ENCODE measurements at regions not wholly inside any gene's neighbourhood (a gene's known extent, or its start where the extent isn't known, plus 50 kb on each side); places are given as distances from the start of the nearest gene placed in this dataset.

GRCh38 chr9:101881508-101881907 lies 143.1 kb upstream of the GRIN3A start:
- Histone ChIP-seq H3K9me3 (ENCODE audit: insufficient read depth, low read depth, low read length) (no peaks in the 10 kb centered on the region), H3K36me3 (ENCODE audit: insufficient read depth, low read length) (no peaks in the 10 kb centered on the region), H3K79me2 (ENCODE audit: insufficient read depth, low read length) (no peaks in the 10 kb centered on the region), H4K20me1 (ENCODE audit: insufficient read depth, low read length, poor library complexity, severe bottlenecking) (no peaks in the 10 kb centered on the region), H3K4me1 (ENCODE audit: insufficient read depth, low read length, poor library complexity, severe bottlenecking) (peaks cover 6% of the 10 kb centered on the region), H3K9me2 (replicated peaks; ENCODE audit: low read depth, low read length) (no peaks in the 10 kb centered on the region), H3K9ac (ENCODE audit: low read depth, low read length, poor library complexity, severe bottlenecking) (no peak overlapping the region), H3K27me3 (ENCODE audit: insufficient read depth, low read length, poor library complexity, severe bottlenecking) (no peaks in the 10 kb centered on the region), H2AFZ (ENCODE audit: low read length) (no peak overlapping the region), H3K4me3 (ENCODE audit: low read length, poor library complexity, severe bottlenecking) (no peak overlapping the region), H3K4me2 (ENCODE audit: low read depth, low read length, poor library complexity, severe bottlenecking) (no peak overlapping the region), H3F3A (ENCODE audit: low read depth) (no peaks in the 10 kb centered on the region)
- TF ChIP-seq CTCF (conservative IDR thresholded peaks at IDR 0.05; ENCODE audit: low read length) (no peak), EZH2phosphoT487 (IDR thresholded peaks at IDR 0.05; ENCODE audit: borderline replicate concordance) (no peak)

- peaks cover 6% of the 10 kb centered on the region for H3K4me1 ChIP-seq (ENCODE audit: insufficient read depth, low read length, poor library complexity, severe bottlenecking)
- no peaks in the 10 kb centered on the region for H3K27me3 ChIP-seq (ENCODE audit: insufficient read depth, low read length, poor library complexity, severe bottlenecking)
- H3K4me3 ChIP-seq (ENCODE audit: low read length, poor library complexity, severe bottlenecking) = no peak overlapping the region
- H3K4me2 ChIP-seq (ENCODE audit: low read depth, low read length, poor library complexity, severe bottlenecking) = no peak overlapping the region
- no peaks in the 10 kb centered on the region for H3K79me2 ChIP-seq (ENCODE audit: insufficient read depth, low read length)
- no peaks in the 10 kb centered on the region for H3F3A ChIP-seq (ENCODE audit: low read depth)
- H4K20me1 ChIP-seq (ENCODE audit: insufficient read depth, low read length, poor library complexity, severe bottlenecking) = no peaks in the 10 kb centered on the region
- H3K9ac ChIP-seq (ENCODE audit: low read depth, low read length, poor library complexity, severe bottlenecking) = no peak overlapping the region
- H3K9me2 ChIP-seq (replicated peaks; ENCODE audit: low read depth, low read length) = no peaks in the 10 kb centered on the region
- TF ChIP-seq CTCF (conservative IDR thresholded peaks at IDR 0.05; ENCODE audit: low read length) (no peak), EZH2phosphoT487 (IDR thresholded peaks at IDR 0.05; ENCODE audit: borderline replicate concordance) (no peak)
- no peaks in the 10 kb centered on the region for H3K9me3 ChIP-seq (ENCODE audit: insufficient read depth, low read depth, low read length)
- no peak overlapping the region for H2AFZ ChIP-seq (ENCODE audit: low read length)
- H3K36me3 ChIP-seq (ENCODE audit: insufficient read depth, low read length) = no peaks in the 10 kb centered on the region
Observed at GRCh38 chr9:101880846-101881245, 142.4 kb upstream of the GRIN3A start.

GRCh38 chr9:101878734-101879133 lies 140.3 kb upstream of the GRIN3A start:
- Histone ChIP-seq H3K4me1 (ENCODE audit: insufficient read depth, low read length, poor library complexity, severe bottlenecking) (no peaks in the 10 kb centered on the region), H3F3A (ENCODE audit: low read depth) (no peaks in the 10 kb centered on the region), H3K9me3 (ENCODE audit: insufficient read depth, low read depth, low read length) (no peaks in the 10 kb centered on the region), H3K9ac (ENCODE audit: low read depth, low read length, poor library complexity, severe bottlenecking) (no peak overlapping the region), H3K4me3 (ENCODE audit: low read length, poor library complexity, severe bottlenecking) (no peak overlapping the region), H4K20me1 (ENCODE audit: insufficient read depth, low read length, poor library complexity, severe bottlenecking) (no peaks in the 10 kb centered on the region), H3K36me3 (ENCODE audit: insufficient read depth, low read length) (no peaks in the 10 kb centered on the region), H2AFZ (ENCODE audit: low read length) (no peak overlapping the region), H3K79me2 (ENCODE audit: insufficient read depth, low read length) (no peaks in the 10 kb centered on the region), H3K4me2 (ENCODE audit: low read depth, low read length, poor library complexity, severe bottlenecking) (no peak overlapping the region), H3K27me3 (ENCODE audit: insufficient read depth, low read length, poor library complexity, severe bottlenecking) (no peaks in the 10 kb centered on the region), H3K9me2 (replicated peaks; ENCODE audit: low read depth, low read length) (no peaks in the 10 kb centered on the region)
- no peak for TF ChIP-seq EZH2phosphoT487 (IDR thresholded peaks at IDR 0.05; ENCODE audit: borderline replicate concordance)
- no peak for TF ChIP-seq CTCF (conservative IDR thresholded peaks at IDR 0.05; ENCODE audit: low read length)
